ENCODE measurements at regions not wholly inside any gene's neighbourhood (a gene's known extent, or its start where the extent isn't known, plus 50 kb on each side); places are given as distances from the start of the nearest gene placed in this dataset.

GRCh38 chr4:166432125-166432524 is 559.1 kb downstream of the TLL1 start:
- TF ChIP-seq RAD21 (IDR thresholded peaks at IDR 0.05) (no peak), CTCF (IDR thresholded peaks at IDR 0.05; ENCODE audit: low read depth, low read length, missing input control) (no peak)

Data from liver (tissue), 3 donors.